IMR-90 (cell line): ENCODE measurements at regions not wholly inside any gene's neighbourhood (a gene's known extent, or its start where the extent isn't known, plus 50 kb on each side); places are given as distances from the start of the nearest gene placed in this dataset.

Experiments used
- ATAC-seq: fragments of 200-7000 bp; cut with Tn5 transposase; 2 replicates; pipeline ENCODE4 v1.9.1; 2020; ENCODE audit warnings: low read depth, mild to moderate bottlenecking, moderate library complexity
- BruUV-seq: library from RNA; stranded (reverse); fragments of 400-500 nt; replicated peaks from 2 replicates; lab custom pipeline; 2021; lab: Mats Ljungman, UMichigan
- CTCF ChIA-PET: fragments of 300-600 bp; formaldehyde crosslinking; extraction: SDS; loops from one replicate; lab custom pipeline; 2021; ENCODE audit warnings: antibody characterized with exemption; lab: Yijun Ruan, JAX
- POLR2A ChIA-PET: fragments of 300-600 bp; sonication (Branson Sonifier 250); formaldehyde crosslinking; loops from one replicate; lab custom pipeline; 2022; ENCODE audit warnings: antibody characterized with exemption; ENCODE audit not compliant: unreplicated experiment; lab: Charles Lee
- DNase-seq: peaks from one replicate; pipeline ENCODE4 v3.0.0; 2013
- H2AFZ ChIP-seq: replicated peaks from 2 replicates; pipeline ENCODE3; 2013; ENCODE audit warnings: low read length, mild to moderate bottlenecking; ENCODE audit not compliant: poor library complexity
- H2AK5ac ChIP-seq: 2 replicates; pipeline ENCODE4 v1.6.1; 2013; ENCODE audit warnings: low read depth, low read length, inconsistent platforms
- H2AK9ac ChIP-seq: replicated peaks from 2 replicates; pipeline ENCODE3; 2013; ENCODE audit warnings: mild to moderate bottlenecking, low read depth, low read length, moderate library complexity; ENCODE audit not compliant: poor library complexity
- H2BK120ac ChIP-seq: 2 replicates; pipeline ENCODE4 v1.6.1; 2013; ENCODE audit warnings: low read depth, low read length, inconsistent platforms
- H2BK15ac ChIP-seq: 3 replicates; pipeline ENCODE4 v1.6.1; 2013; ENCODE audit warnings: low read depth, low read length, inconsistent platforms
- H2BK20ac ChIP-seq: 2 replicates; pipeline ENCODE4 v1.6.1; 2013; ENCODE audit warnings: low read depth, mild to moderate bottlenecking, inconsistent platforms, low read length, moderate library complexity
- H2BK5ac ChIP-seq: 2 replicates; pipeline ENCODE4 v1.6.1; 2013; ENCODE audit warnings: mild to moderate bottlenecking, low read depth, low read length, inconsistent platforms; ENCODE audit not compliant: poor library complexity, severe bottlenecking
- H3K14ac ChIP-seq: replicated peaks from 2 replicates; pipeline ENCODE4 v1.6.1; 2013; ENCODE audit warnings: low read depth, low read length, inconsistent platforms
- H3K18ac ChIP-seq: 2 replicates; pipeline ENCODE4 v1.6.1; 2013; ENCODE audit warnings: low read depth, low read length, control low read depth
- H3K23ac ChIP-seq: 2 replicates; pipeline ENCODE4 v1.6.1; 2013; ENCODE audit warnings: low read depth, low read length, inconsistent platforms
- H3K27ac ChIP-seq: 2 replicates; pipeline ENCODE4 v1.5.1; 2013; ENCODE audit warnings: mild to moderate bottlenecking, control low read depth, low read length; ENCODE audit not compliant: insufficient read depth
- H3K27me3 ChIP-seq: 2 replicates; pipeline ENCODE4 v1.6.1; 2013; ENCODE audit warnings: low read length; ENCODE audit not compliant: control insufficient read depth, insufficient read depth
- H3K36me3 ChIP-seq: 2 replicates; pipeline ENCODE4 v1.6.1; 2013; ENCODE audit warnings: low read length, mixed read lengths; ENCODE audit not compliant: control insufficient read depth, insufficient read depth
- H3K4ac ChIP-seq: 2 replicates; pipeline ENCODE4 v1.6.1; 2013; ENCODE audit warnings: low read depth, low read length, inconsistent platforms
- H3K4me1 ChIP-seq: 2 replicates; pipeline ENCODE4 v1.6.1; 2013; ENCODE audit warnings: low read length, mixed read lengths; ENCODE audit not compliant: control insufficient read depth, insufficient read depth
- H3K4me2 ChIP-seq: 2 replicates; pipeline ENCODE4 v1.6.1; 2013; ENCODE audit warnings: low read depth, mild to moderate bottlenecking, control low read depth, low read length, moderate library complexity
- H3K4me3 ChIP-seq: 2 replicates; pipeline ENCODE4 v1.5.1; 2013; ENCODE audit warnings: low read depth, mild to moderate bottlenecking, control low read depth, low read length, moderate library complexity; ENCODE audit not compliant: insufficient read depth
- H3K56ac ChIP-seq: 2 replicates; pipeline ENCODE4 v1.6.1; 2013; ENCODE audit warnings: low read length, inconsistent platforms; ENCODE audit not compliant: insufficient read depth; ENCODE audit errors: extremely low read depth
- H3K79me1 ChIP-seq, 2 experiments: 2 replicates each; pipeline ENCODE4 v1.6.1; 2013; ENCODE audit warnings: low read length in 2 of 2, inconsistent platforms in 1 of 2, low read depth in 1 of 2
- H3K9ac ChIP-seq: 2 replicates; pipeline ENCODE4 v1.6.1; 2013; ENCODE audit warnings: low read depth, low read length, control low read depth
- H3K9me1 ChIP-seq: 2 replicates; pipeline ENCODE4 v1.6.1; 2013; ENCODE audit warnings: low read length, inconsistent platforms; ENCODE audit not compliant: insufficient read depth
- H3K9me3 ChIP-seq: 2 replicates; pipeline ENCODE4 v1.6.1; 2013; ENCODE audit warnings: low read length; ENCODE audit not compliant: control insufficient read depth, insufficient read depth
- H4K20me1 ChIP-seq: 2 replicates; pipeline ENCODE4 v1.6.1; 2013; ENCODE audit warnings: low read length, inconsistent platforms; ENCODE audit not compliant: insufficient read depth
- H4K5ac ChIP-seq: 2 replicates; pipeline ENCODE4 v1.6.1; 2013; ENCODE audit warnings: mild to moderate bottlenecking, low read depth, low read length, control low read depth
- H4K8ac ChIP-seq, 2 experiments: 2 replicates each; pipeline ENCODE4 v1.6.1; 2013; ENCODE audit warnings: low read depth in 2 of 2, low read length in 2 of 2, control low read depth in 1 of 2, inconsistent platforms in 1 of 2
- H4K91ac ChIP-seq: 2 replicates; pipeline ENCODE4 v1.6.1; 2013; ENCODE audit warnings: low read depth, low read length, inconsistent platforms; ENCODE audit not compliant: insufficient read depth
- CEBPB ChIP-seq: IDR thresholded peaks from 2 replicates; pipeline ENCODE4 v1.6.1; 2012; ENCODE audit warnings: low read depth, low read length, improper control_type of control experiment
- CTCF ChIP-seq: conservative IDR thresholded peaks from 2 replicates; pipeline ENCODE4 v1.5.1; 2012; ENCODE audit warnings: mild to moderate bottlenecking, low read depth, low read length, improper control_type of control experiment
- FOS ChIP-seq: fragments of 150-350 bp; IDR thresholded peaks from 2 replicates; pipeline ENCODE4 v1.6.1; 2016; ENCODE audit warnings: low read depth, low read length
- MAFK ChIP-seq: IDR thresholded peaks from 2 replicates; pipeline ENCODE4 v1.6.1; 2012; ENCODE audit warnings: low read depth, low read length, improper control_type of control experiment
- MXI1 ChIP-seq: IDR thresholded peaks from 2 replicates; pipeline ENCODE4 v1.6.1; 2012; ENCODE audit warnings: low read depth, mild to moderate bottlenecking, low read length, moderate library complexity, borderline replicate concordance
- NFE2L2 ChIP-seq: fragments of 150-350 bp; IDR thresholded peaks from 2 replicates; pipeline ENCODE4 v1.6.1; 2016; ENCODE audit warnings: low read depth, mild to moderate bottlenecking, low read length
- POLR2A ChIP-seq: IDR thresholded peaks from 2 replicates; pipeline ENCODE4 v1.6.1; 2012; ENCODE audit warnings: mild to moderate bottlenecking, low read depth, low read length
- RAD21 ChIP-seq: IDR thresholded peaks from 2 replicates; pipeline ENCODE4 v1.6.1; 2012; ENCODE audit warnings: low read length, improper control_type of control experiment
- RCOR1 ChIP-seq: IDR thresholded peaks from 2 replicates; pipeline ENCODE4 v1.6.1; 2012; ENCODE audit warnings: mild to moderate bottlenecking, low read length, improper control_type of control experiment; ENCODE audit not compliant: insufficient replicate concordance
- RFX5 ChIP-seq: IDR thresholded peaks from 2 replicates; pipeline ENCODE4 v1.8.0; 2012; ENCODE audit warnings: low read depth, mild to moderate bottlenecking, low read length, moderate library complexity
- WGBS, 2 experiments: methylation state at CpG; one replicate each; pipeline versions ENCODE4 v1.1.5 to v1.1.7; 2013; ENCODE audit warnings: missing lambda C conversion rate in 2 of 2; ENCODE audit not compliant: insufficient read length in 1 of 2; ENCODE audit errors: extremely low coverage in 2 of 2; 5-methylcytosine and 5-hydroxymethylcytosine counted together
- dilution Hi-C: fragments of 300-500 bp; cut with HindIII; formaldehyde crosslinking; loops from one replicate; pipeline ENCODE4 v1.14.3; 2018; ENCODE audit warnings: low sequenced_read_pairs; ENCODE audit not compliant: unreplicated experiment
- in situ Hi-C: fragments of 300-500 bp; cut with MboI; formaldehyde crosslinking; loops from 3 replicates; pipeline ENCODE4 v1.14.3; 2019; ENCODE audit warnings: low sequenced_read_pairs, inconsistent platforms, mixed read lengths
- intact Hi-C: fragments of 100-400 bp; cut with micrococcal nuclease; formaldehyde crosslinking; loops from 2 replicates; pipeline ENCODE4 v1.10.0; 2022
- TF ChIP-seq, protein P1 (sequence below): fragments of 150-350 bp; IDR thresholded peaks from 2 replicates; pipeline ENCODE4 v1.6.1; 2016; ENCODE audit warnings: low read depth, mild to moderate bottlenecking, low read length, moderate library complexity, borderline replicate concordance
- TF ChIP-seq, protein P2 (sequence below): fragments of 150-350 bp; IDR thresholded peaks from 2 replicates; pipeline ENCODE4 v1.6.1; 2017; ENCODE audit warnings: mild to moderate bottlenecking, antibody characterized with exemption, low read length, low read depth

DNA sequence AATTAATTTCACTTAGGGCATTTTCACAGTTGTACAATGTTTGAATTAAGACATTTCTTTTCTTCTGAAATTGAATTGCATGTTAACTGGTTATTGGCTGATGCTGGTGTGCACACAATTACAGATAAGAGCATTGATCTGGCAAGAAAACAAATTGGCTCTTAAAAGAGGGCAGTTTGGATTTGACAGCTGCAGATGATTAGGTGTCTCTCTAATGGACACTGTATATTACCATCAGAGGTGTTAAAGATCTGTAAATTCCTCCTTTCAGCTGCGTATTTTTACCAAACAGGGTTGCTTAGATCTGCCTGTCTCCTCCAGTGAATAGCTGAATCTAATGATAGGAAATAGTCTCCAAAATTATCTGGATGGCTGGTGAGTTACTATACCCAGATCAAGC, 198.5 kb downstream of the BLID start:
- H3K56ac ChIP-seq, result no peak overlapping the region
- no peak overlapping the region for H4K8ac ChIP-seq
- H2BK15ac ChIP-seq, result no peak overlapping the region
- H2BK5ac ChIP-seq, result no peak overlapping the region
- ChIA-PET POLR2A (no interaction called here), CTCF (no interaction called here)
- H2BK20ac ChIP-seq, result no peak overlapping the region
- TF ChIP-seq FOS, result no peak
- TF ChIP-seq NFE2L2, result no peak
- TF ChIP-seq MAFK, result no peak
- TF ChIP-seq CEBPB, result no peak
- TF ChIP-seq POLR2A, result no peak
- TF ChIP-seq, protein P1, sequence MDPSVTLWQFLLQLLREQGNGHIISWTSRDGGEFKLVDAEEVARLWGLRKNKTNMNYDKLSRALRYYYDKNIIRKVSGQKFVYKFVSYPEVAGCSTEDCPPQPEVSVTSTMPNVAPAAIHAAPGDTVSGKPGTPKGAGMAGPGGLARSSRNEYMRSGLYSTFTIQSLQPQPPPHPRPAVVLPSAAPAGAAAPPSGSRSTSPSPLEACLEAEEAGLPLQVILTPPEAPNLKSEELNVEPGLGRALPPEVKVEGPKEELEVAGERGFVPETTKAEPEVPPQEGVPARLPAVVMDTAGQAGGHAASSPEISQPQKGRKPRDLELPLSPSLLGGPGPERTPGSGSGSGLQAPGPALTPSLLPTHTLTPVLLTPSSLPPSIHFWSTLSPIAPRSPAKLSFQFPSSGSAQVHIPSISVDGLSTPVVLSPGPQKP, result no peak
- TF ChIP-seq RCOR1, result no peak
- TF ChIP-seq, protein P2, sequence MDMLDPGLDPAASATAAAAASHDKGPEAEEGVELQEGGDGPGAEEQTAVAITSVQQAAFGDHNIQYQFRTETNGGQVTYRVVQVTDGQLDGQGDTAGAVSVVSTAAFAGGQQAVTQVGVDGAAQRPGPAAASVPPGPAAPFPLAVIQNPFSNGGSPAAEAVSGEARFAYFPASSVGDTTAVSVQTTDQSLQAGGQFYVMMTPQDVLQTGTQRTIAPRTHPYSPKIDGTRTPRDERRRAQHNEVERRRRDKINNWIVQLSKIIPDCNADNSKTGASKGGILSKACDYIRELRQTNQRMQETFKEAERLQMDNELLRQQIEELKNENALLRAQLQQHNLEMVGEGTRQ, result no peak
- no peak for TF ChIP-seq RFX5
- no peak for TF ChIP-seq RAD21
- TF ChIP-seq MXI1, result no peak
- TF ChIP-seq CTCF, result no peak
- dilution Hi-C loops (no loop called here), intact Hi-C loops (no loop called here), in situ Hi-C loops (no loop called here)
- no peaks in the 10 kb centered on the region for H4K20me1 ChIP-seq
- no peak overlapping the region for H2AK5ac ChIP-seq
- no peak overlapping the region for H3K14ac ChIP-seq
- H4K91ac ChIP-seq, result no peak overlapping the region
- BruUV-seq, result no TSS peak
- no peaks in the 10 kb centered on the region for H3K79me1 ChIP-seq
- H4K5ac ChIP-seq, result no peak overlapping the region
- H3K9ac ChIP-seq, result no peak overlapping the region
- H3K18ac ChIP-seq, result no peak overlapping the region
- no peaks in the 10 kb centered on the region; the same call in 1 of the 2 replicates for H3K27me3 ChIP-seq
- no peak overlapping the region for H3K4ac ChIP-seq
- no peak overlapping the region for H2BK120ac ChIP-seq
- no peaks in the 10 kb centered on the region for H3K4me1 ChIP-seq
- H3K9me1 ChIP-seq, result no peaks in the 10 kb centered on the region; the same call in 1 of the 2 replicates
- no peaks in the 10 kb centered on the region for H3K9me3 ChIP-seq
- DNase-seq (no peak), ATAC-seq (no peak)
- H3K23ac ChIP-seq, result no peak overlapping the region
- no peak overlapping the region for H2AK9ac ChIP-seq
- no peak overlapping the region for H3K27ac ChIP-seq
- no peak overlapping the region for H2AFZ ChIP-seq
- H3K4me3 ChIP-seq, result no peak overlapping the region
- whole genome bisulfite sequencing, 2 experiments, result no CpG with 5 or more reads among the region's 1 CpG
- H3K36me3 ChIP-seq, result no peaks in the 10 kb centered on the region
- H3K4me2 ChIP-seq, result no peak overlapping the region
